Stimulated activated CD4-positive, alpha-beta T cell treated with anti-CD3 and anti-CD28 coated beads, Interleukin-4, amount 100 ng/mL, for 24 hours (primary cell): ENCODE measurements at regions not wholly inside any gene's neighbourhood (a gene's known extent, or its start where the extent isn't known, plus 50 kb on each side); places are given as distances from the start of the nearest gene placed in this dataset.
"Not testable (repeated sequence)": the region's sequence is repeated elsewhere in the genome, so short reads cannot be mapped to it uniquely, and the experiment has no call there.

Source experiments
- DNase-seq: peaks from one replicate; pipeline ENCODE4 v3.0.0-alpha.2; 2020

GRCh38 chr10:33066558-33067236 is 108.7 kb upstream of the ITGB1 start:
- DNase-seq, result no peak

GRCh38 chr10:33065111-33065510 is 107.1 kb upstream of the ITGB1 start:
- no peak for DNase-seq

GRCh38 chr10:33064706-33065105 is 106.7 kb upstream of the ITGB1 start:
- no peak for DNase-seq

- no peak for DNase-seq
Observed at GRCh38 chr10:33057620-33058019, 99.6 kb upstream of the ITGB1 start.

GRCh38 chr10:33056828-33057596 is 99.0 kb upstream of the ITGB1 start:
- no peak for DNase-seq

- DNase-seq, result no peak
Observed at GRCh38 chr10:33055625-33056024, 97.6 kb upstream of the ITGB1 start.

GRCh38 chr10:33052915-33053810 is 95.1 kb upstream of the ITGB1 start:
- DNase-seq, result no peak

- no peak for DNase-seq
Observed at GRCh38 chr10:33052263-33052875, 94.3 kb upstream of the ITGB1 start.

GRCh38 chr10:33049963-33050920 is 92.2 kb upstream of the ITGB1 start:
- not testable (repeated sequence) for DNase-seq

- DNase-seq, result no peak
Observed at GRCh38 chr10:33048223-33048622, 90.2 kb upstream of the ITGB1 start.

- DNase-seq, result no peak
Observed at GRCh38 chr10:33047655-33048054, 89.6 kb upstream of the ITGB1 start.

- DNase-seq, result no peak
Observed at GRCh38 chr10:33046792-33047191, 88.8 kb upstream of the ITGB1 start.

GRCh38 chr10:33045421-33045820 is 87.4 kb upstream of the ITGB1 start:
- DNase-seq, result no peak

- no peak for DNase-seq
Observed at GRCh38 chr10:33042565-33042964, 84.5 kb upstream of the ITGB1 start.

- no peak for DNase-seq
Observed at GRCh38 chr10:33041783-33042437, 83.9 kb upstream of the ITGB1 start.

GRCh38 chr10:33040436-33040835 is 82.4 kb upstream of the ITGB1 start:
- no peak for DNase-seq

GRCh38 chr10:33039181-33039580 is 81.2 kb upstream of the ITGB1 start:
- DNase-seq, result no peak

GRCh38 chr10:33038672-33039071 is 80.6 kb upstream of the ITGB1 start:
- DNase-seq, result no peak

- DNase-seq, result no peak
Observed at GRCh38 chr10:33037726-33038125, 79.7 kb upstream of the ITGB1 start.

GRCh38 chr10:33036670-33037069 is 78.6 kb upstream of the ITGB1 start:
- DNase-seq, result no peak

- no peak for DNase-seq
Observed at GRCh38 chr10:33035411-33035810, 77.4 kb upstream of the ITGB1 start.
